ENCODE measurements at regions not wholly inside any gene's neighbourhood (a gene's known extent, or its start where the extent isn't known, plus 50 kb on each side); places are given as distances from the start of the nearest gene placed in this dataset.
"Not testable (repeated sequence)": the region's sequence is repeated elsewhere in the genome, so short reads cannot be mapped to it uniquely, and the experiment has no call there.

DNA sequence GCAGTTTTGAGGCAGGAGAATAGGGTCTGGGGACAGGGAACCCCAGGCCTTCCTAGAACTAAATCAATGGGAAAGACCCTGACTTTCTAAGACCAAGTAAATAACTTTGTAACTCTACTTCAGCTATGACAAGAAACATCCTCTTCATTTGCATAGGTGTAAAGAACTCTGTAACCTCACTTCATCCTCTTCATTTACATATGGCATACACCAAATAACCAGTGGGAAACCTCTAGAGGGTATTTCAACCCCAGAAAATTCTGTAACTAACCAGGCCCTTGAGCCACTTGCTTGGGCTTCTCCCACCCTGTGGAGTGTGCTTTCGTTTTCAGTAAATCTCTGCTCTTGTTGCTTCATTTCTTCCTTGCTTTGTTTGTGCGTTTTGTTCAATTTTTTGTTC is 495.6 kb downstream of the SIPA1L2 start:
- no peak for DNase-seq (ENCODE audit: low spot score)

DNA sequence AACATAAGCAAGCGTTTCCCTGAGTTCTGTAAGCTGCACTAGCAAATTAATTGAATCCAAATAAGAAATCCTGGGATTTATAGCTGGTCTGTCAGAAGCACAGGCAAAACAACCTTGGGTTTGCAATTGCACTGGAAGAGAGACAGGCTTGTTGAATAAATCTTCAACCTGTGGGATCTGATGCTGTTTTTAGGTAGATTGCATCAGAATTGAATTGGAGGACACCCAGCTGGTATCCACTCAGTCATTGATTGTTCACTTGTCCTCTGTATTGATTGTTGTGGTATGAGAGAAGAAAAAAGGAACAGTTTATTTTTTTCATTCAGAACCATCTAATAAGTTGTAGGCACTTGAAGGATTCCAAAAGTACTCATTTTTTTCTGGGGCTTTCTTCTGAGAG is 497.4 kb downstream of the SIPA1L2 start:
- DNase-seq (ENCODE audit: low spot score), result no peak

DNA sequence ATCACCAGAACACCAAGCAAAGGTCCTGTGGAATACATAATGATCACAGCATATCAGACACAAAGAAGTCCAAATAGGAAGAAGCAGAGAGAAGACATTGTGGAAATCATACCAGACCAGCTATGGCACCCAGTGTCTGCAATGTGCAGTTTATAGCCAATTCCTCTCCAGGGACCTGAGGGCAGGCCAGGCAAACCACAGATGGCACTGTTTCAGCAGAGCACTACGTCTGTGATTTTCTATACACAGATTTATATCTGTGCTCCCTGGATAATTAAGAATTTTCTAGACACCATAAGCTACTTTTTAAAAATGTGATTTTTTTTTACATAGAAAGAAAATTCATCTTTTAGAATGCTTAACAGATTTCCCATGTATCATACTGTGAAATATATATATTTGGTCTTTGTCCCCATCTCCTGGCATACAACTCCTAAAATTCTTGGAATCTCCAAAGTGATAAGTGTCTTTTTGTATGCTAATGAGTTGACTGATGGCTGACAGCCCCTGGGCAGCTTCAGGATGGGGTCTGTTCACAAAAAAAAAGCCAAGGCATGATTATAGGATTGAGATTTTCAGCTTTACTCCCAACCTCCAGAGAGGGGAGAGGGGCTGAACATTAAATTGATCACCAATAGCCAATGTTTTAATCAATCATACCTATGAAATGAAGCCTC is 498.1 kb downstream of the SIPA1L2 start:
- no peak for DNase-seq (ENCODE audit: low spot score)

DNA sequence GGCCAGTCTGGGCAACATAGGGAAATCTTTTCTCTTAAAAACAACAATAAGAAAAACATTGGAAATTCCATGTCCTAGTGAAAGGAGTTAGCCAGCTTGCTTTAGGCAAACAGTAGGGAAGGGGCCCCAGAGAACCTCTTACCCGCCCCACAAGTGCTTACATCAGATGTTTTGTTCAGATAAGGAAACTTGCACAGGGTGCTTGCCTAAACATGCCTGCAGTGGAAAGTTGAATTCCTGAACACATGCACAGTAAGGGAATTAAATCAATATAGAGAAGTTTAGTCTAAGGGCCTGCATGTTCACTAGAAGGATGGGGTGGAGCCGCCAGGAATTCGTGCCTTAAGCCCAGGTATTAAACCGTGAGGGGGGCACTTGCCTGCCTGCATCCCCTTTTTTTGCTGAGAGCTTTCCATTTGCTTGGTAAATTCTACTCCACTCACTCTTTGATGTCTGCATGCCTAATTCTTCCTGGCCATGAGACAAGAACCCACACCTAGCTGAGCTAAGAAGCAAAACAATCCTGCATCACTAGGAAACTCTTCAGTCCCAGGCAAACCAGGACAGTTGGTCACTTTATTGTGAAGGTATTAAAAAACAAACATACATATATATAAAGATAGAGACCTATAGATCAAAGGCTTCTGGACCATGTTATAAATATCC is 499.0 kb downstream of the SIPA1L2 start:
- no peak for DNase-seq (ENCODE audit: low spot score)

DNA sequence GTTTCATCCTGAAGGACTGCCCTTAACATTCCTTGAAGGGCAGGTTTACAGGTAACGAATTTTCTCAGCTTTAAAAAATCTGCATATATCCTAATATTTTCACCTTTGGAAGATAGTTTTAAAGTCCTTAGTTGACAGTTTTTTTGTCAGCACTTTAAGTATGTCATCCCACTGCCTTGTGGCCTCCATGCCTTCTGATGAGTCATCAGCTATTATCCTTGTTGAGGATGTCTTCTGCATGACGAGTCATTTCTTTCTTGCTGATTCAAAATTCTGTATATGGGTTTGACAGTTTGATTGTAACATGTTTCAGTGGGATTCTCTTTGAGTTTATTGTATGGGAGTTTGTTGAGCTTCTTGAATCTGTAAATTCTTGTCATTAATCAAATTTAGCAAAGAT is 500.6 kb downstream of the DISC1 start:
- peak; percentile 58 for DNase-seq (ENCODE audit: low spot score)

DNA sequence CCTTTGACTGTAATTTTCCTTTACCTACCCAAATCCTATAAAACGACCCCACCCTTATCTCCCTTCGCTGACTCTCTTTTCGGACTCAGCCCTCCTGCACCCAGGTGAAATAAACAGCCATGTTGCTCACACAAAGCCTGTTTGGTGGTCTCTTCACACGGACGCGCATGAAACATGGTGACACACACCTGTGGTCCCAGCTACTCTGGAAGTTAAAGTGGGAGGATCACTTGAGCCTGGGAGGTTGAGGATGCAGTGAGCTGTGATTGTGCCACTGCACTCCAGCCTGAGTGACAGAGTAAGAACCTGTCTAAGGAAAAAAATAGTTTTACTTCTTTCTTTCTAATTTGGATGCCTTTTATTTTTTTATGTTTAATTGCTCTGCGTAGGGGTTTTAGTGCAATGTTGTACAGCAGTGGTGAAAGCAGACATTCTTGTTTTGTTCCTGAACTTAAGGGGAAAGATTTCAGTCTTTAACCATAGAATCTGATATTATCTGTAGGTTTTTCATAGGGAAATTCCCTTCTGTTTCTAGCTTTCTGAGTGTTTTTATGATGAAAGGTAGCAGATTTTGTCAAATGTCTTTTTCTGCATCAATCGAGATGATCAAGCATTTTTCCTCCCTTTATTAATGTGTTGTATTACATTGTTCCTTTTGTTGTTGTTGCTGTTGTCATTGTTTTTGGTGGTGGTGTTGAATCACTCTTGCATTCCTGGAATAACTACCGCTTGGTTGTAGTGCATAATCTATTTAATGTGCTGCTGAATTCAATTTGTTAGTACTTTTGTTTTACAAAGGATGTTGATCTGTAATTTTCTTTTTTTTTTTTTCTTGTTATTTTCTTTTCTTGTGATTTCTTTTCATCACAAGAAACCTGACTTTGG is 497.4 kb downstream of the DISC1 start:
- DNase-seq (ENCODE audit: low spot score), result peak; percentile 35

DNA sequence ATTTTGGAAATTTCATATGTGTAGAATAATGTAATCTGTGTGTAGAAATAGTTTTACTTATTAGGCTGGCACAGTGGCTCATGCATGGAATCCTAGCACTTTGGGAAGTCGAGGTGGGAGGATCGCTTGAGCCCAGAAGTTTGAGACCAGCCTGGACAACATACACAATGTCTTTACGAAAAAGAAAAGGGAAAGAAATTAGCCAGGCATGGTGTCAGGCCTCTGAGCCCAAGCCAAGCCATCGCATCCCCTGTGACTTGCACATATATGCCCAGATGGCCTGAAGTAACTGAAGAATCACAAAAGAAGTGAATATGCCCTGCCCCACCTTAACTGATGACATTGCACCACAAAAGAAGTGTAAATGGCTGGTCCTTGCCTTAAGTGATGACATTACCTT is 491.3 kb downstream of the DISC1 start:
- DNase-seq (ENCODE audit: low spot score), result not testable (repeated sequence)

DNA sequence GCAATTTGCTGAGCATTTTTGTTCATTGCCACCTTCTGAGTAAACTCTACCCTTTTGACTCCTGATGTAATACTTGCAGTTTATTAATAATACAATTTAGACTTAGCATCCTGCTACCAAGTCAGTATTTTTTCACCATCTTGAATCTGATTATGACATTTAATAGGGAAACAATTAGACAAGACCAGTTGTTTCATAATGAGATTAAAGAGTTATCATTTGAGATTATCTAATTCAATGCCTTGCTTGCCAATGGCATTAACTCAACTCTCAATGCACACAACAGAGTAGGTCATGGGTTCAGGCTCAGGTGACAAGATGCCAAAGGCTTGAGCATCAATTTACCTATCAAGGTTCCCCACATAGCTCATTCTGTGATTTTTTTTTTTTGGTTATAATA is 488.4 kb downstream of the DISC1 start:
- DNase-seq (ENCODE audit: low spot score), result no peak

GRCh38 chr1:232112076-232112475 is 485.5 kb downstream of the DISC1 start:
- no peak for DNase-seq (ENCODE audit: low spot score)

DNA sequence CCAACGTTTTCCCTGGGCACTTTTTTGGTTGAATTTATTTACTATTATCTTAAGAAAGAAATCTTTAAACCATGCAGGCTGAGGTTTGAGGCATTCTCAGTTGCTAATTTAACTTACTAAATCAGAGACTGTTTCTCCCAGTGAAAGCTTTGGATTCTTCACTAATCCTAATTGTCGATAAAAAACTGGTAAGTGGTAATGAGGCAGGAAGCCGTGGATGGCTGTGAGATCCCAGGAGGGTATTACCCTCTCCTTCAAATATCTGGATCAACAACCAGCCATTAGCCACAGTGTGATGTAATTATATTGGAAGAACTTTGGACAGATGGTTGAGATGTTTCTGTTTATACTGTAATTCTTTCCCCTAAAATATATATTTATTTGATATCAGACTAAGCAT is 485.0 kb downstream of the DISC1 start:
- DNase-seq (ENCODE audit: low spot score), result peak; percentile 22

DNA sequence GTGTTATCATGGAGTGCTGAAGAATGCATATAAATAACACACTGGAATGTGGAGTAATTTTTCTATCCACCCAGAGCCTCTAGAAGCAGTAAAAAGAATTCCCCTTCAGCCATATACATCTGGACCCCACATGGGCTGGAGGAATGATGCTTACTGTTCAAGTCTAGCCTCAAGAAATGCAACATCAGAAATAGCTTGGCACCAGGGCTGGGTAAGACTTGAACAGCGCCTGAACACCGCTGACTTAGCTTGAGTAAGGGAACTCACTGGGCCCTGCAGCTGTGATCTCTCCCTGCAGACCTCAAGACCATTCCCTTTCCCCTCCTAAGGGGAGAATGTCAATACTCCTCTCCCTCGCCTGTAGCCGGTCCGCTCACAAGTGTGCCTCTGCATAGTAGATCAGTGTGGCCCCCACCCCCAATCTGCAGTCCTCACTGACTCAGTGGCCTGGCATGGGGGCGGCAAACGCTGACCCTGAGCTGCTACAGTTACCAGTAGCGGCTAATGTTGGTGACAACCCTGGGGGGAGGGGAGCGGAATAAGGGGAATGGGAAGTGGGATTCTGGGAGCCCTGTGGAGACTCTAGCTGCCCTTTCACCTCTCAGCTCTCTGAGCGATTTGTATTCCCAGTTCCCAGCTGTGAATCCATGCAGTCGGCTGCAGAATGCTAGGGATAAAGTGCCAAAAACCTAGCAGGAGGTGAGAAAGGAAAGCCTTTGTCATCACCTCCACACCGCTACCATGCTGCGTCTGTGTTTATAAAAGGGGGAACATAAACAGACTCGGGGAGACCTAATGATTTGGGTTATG is 483.9 kb downstream of the DISC1 start:
- DNase-seq (ENCODE audit: low spot score), result peak; percentile 68

- no peak for DNase-seq (ENCODE audit: low spot score)
Measured at GRCh38 chr1:232109391-232109790, 482.8 kb downstream of the DISC1 start.

GRCh38 chr1:232108598-232108997 is 482.0 kb downstream of the DISC1 start:
- DNase-seq (ENCODE audit: low spot score), result no peak

GRCh38 chr1:232106415-232106814 is 479.8 kb downstream of the DISC1 start:
- DNase-seq (ENCODE audit: low spot score), result no peak

- no peak for DNase-seq (ENCODE audit: low spot score)
Measured at GRCh38 chr1:232105561-232105960, 479.0 kb downstream of the DISC1 start.

- no peak for DNase-seq (ENCODE audit: low spot score)
Measured at GRCh38 chr1:232101231-232101630, 474.6 kb downstream of the DISC1 start.

- no peak for DNase-seq (ENCODE audit: low spot score)
Measured at GRCh38 chr1:232096751-232097150, 470.2 kb downstream of the DISC1 start.
